Caco-2 (cell line): ENCODE measurements at regions not wholly inside any gene's neighbourhood (a gene's known extent, or its start where the extent isn't known, plus 50 kb on each side); places are given as distances from the start of the nearest gene placed in this dataset.
A peak's percentile ranks its signal among the peaks of the same experiment; 100 is the strongest.
"Not testable (repeated sequence)": the region's sequence is repeated elsewhere in the genome, so short reads cannot be mapped to it uniquely, and the experiment has no call there.

Experiments used
- BruUV-seq: library from RNA; stranded (reverse); fragments of 400-500 nt; replicated peaks from 2 replicates; lab custom pipeline; 2021; lab: Mats Ljungman, UMichigan
- CTCF ChIA-PET: fragments of 300-600 bp; sonication (Branson Sonifier 250); formaldehyde crosslinking; loops from one replicate; lab custom pipeline; 2022; ENCODE audit warnings: antibody characterized with exemption; lab: Charles Lee
- POLR2A ChIA-PET: fragments of 300-600 bp; sonication (Branson Sonifier 250); formaldehyde crosslinking; loops from one replicate; lab custom pipeline; 2022; ENCODE audit warnings: antibody characterized with exemption; lab: Charles Lee
- DNase-seq, 2 experiments: peaks; one replicate each; pipeline versions ENCODE4 v3.0.0 to v3.0.0-alpha.2; 2020 to 2022
- H3K27me3 ChIP-seq: replicated peaks from 2 replicates; pipeline ENCODE4 v1.6.0; 2011; ENCODE audit warnings: low read length; ENCODE audit not compliant: control insufficient read depth, insufficient read depth
- H3K36me3 ChIP-seq: 2 replicates; pipeline ENCODE4 v1.5.1; 2011; ENCODE audit warnings: low read length; ENCODE audit not compliant: control insufficient read depth, insufficient read depth
- H3K4me1 ChIP-seq: fragments of 250-450 bp; sonication (Bioruptor Pico); 2 replicates; pipeline ENCODE4 v1.5.1; 2020; ENCODE audit warnings: mild to moderate bottlenecking
- H3K4me3 ChIP-seq: 2 replicates; pipeline ENCODE4 v1.5.1; 2011; ENCODE audit warnings: low read depth, mild to moderate bottlenecking, control low read depth, low read length
- H3K9me3 ChIP-seq: fragments of 250-450 bp; sonication (Bioruptor Pico); 2 replicates; pipeline ENCODE4 v1.5.1; 2020; ENCODE audit warnings: mild to moderate bottlenecking, moderate library complexity
- H3K27ac Mint-ChIP-seq: one replicate; pipeline ENCODE4 v1.8.0; 2022; ENCODE audit warnings: mixed read lengths; ENCODE audit not compliant: unreplicated experiment
- H3K27me3 Mint-ChIP-seq: one replicate; pipeline ENCODE4 v1.8.0; 2022; ENCODE audit warnings: mixed read lengths; ENCODE audit not compliant: insufficient read depth, unreplicated experiment
- H3K36me3 Mint-ChIP-seq: one replicate; pipeline ENCODE4 v1.8.0; 2022; ENCODE audit warnings: mild to moderate bottlenecking, mixed read lengths; ENCODE audit not compliant: insufficient read depth, unreplicated experiment
- H3K4me1 Mint-ChIP-seq: one replicate; pipeline ENCODE4 v1.8.0; 2022; ENCODE audit warnings: low read depth, mixed read lengths; ENCODE audit not compliant: unreplicated experiment
- H3K4me3 Mint-ChIP-seq: one replicate; pipeline ENCODE4 v1.8.0; 2022; ENCODE audit warnings: mild to moderate bottlenecking, moderate library complexity, mixed read lengths; ENCODE audit not compliant: unreplicated experiment
- H3K9me3 Mint-ChIP-seq: one replicate; pipeline ENCODE4 v1.8.0; 2022; ENCODE audit warnings: mixed read lengths; ENCODE audit not compliant: unreplicated experiment
- CTCF ChIP-seq, 2 experiments: fragments of 200-600 bp in 1 of 2; IDR thresholded peaks; 1 replicate in 1 of 2; 2 replicates in 1 of 2; pipeline versions ENCODE4 v1.5.1 to v1.8.0; 2011 to 2022; ENCODE audit warnings: antibody characterized with exemption in 1 of 2, control low read depth in 1 of 2, inconsistent platforms in 1 of 2, low read depth in 1 of 2, low read length in 1 of 2, mild to moderate bottlenecking in 1 of 2, moderate library complexity in 1 of 2; ENCODE audit not compliant: insufficient read depth in 1 of 2, severe bottlenecking in 1 of 2, unreplicated experiment in 1 of 2
- intact Hi-C: fragments of 100-400 bp; cut with micrococcal nuclease; formaldehyde crosslinking; loops from one replicate; pipeline ENCODE4 v1.10.0; 2022; ENCODE audit not compliant: unreplicated experiment

- no peaks in the 10 kb centered on the region for H3K9me3 ChIP-seq
Measured at GRCh38 chr1:70737125-70737524, 310.5 kb downstream of the PTGER3 start.

GRCh38 chr1:70738624-70739023 is 309.0 kb downstream of the PTGER3 start:
- Mint-ChIP-seq H3K27me3 (no peaks in the 10 kb centered on the region), H3K27ac (no peak overlapping the region), H3K4me1 (no peaks in the 10 kb centered on the region), H3K4me3 (no peak overlapping the region), H3K36me3 (no peaks in the 10 kb centered on the region), H3K9me3 (no peaks in the 10 kb centered on the region)
- ChIA-PET CTCF (no interaction called here), POLR2A (no interaction called here)
- H3K4me1 ChIP-seq = no peaks in the 10 kb centered on the region
- no peaks in the 10 kb centered on the region for H3K9me3 ChIP-seq
- no peak overlapping the region for H3K4me3 ChIP-seq
- BruUV-seq = no TSS peak
- no peak for TF ChIP-seq CTCF (IDR thresholded peaks at IDR 0.05; ENCODE audit: insufficient read depth in 1 of 2, low read depth in 1 of 2, low read length in 1 of 2, severe bottlenecking in 1 of 2, unreplicated experiment in 1 of 2)
- no peak for DNase-seq
- H3K36me3 ChIP-seq = no peaks in the 10 kb centered on the region
- no peaks in the 10 kb centered on the region for H3K27me3 ChIP-seq
- intact Hi-C loops = no loop called here

More at GRCh38 chr1:70737125-70737524, 310.5 kb downstream of the PTGER3 start:
- POLR2A ChIA-PET = no interaction called here
- no peaks in the 10 kb centered on the region for H3K4me1 ChIP-seq
- no peaks in the 10 kb centered on the region for H3K36me3 Mint-ChIP-seq
- no peaks in the 10 kb centered on the region for H3K9me3 Mint-ChIP-seq
- H3K4me3 Mint-ChIP-seq = no peak overlapping the region
- H3K27me3 ChIP-seq = no peaks in the 10 kb centered on the region
- H3K4me1 Mint-ChIP-seq = no peaks in the 10 kb centered on the region
- no peak for TF ChIP-seq CTCF (IDR thresholded peaks at IDR 0.05; ENCODE audit: insufficient read depth in 1 of 2, low read depth in 1 of 2, low read length in 1 of 2, severe bottlenecking in 1 of 2, unreplicated experiment in 1 of 2)
- H3K27me3 Mint-ChIP-seq = no peaks in the 10 kb centered on the region
- H3K36me3 ChIP-seq = no peaks in the 10 kb centered on the region
- H3K4me3 ChIP-seq = no peak overlapping the region
- DNase-seq = no peak
- no peak overlapping the region for H3K27ac Mint-ChIP-seq
- BruUV-seq = no TSS peak
- CTCF ChIA-PET = interaction anchor here (0.7 kb wide), 1 partner anchor 37 kb away, joined by 4 read pairs; no protein-coding TSS in a partner anchor
- intact Hi-C loops = no loop called here

- CTCF ChIA-PET = no interaction called here
- POLR2A ChIA-PET = no interaction called here
- peak in 1 of 2 experiments; percentile 38 for TF ChIP-seq CTCF (IDR thresholded peaks at IDR 0.05; ENCODE audit: insufficient read depth in 1 of 2, low read depth in 1 of 2, low read length in 1 of 2, severe bottlenecking in 1 of 2, unreplicated experiment in 1 of 2)
- Mint-ChIP-seq H3K27ac (no peak overlapping the region), H3K4me1 (no peaks in the 10 kb centered on the region), H3K27me3 (peaks cover 3% of the 10 kb centered on the region), H3K9me3 (no peaks in the 10 kb centered on the region), H3K4me3 (no peak overlapping the region), H3K36me3 (no peaks in the 10 kb centered on the region)
- H3K36me3 ChIP-seq = no peaks in the 10 kb centered on the region
- no TSS peak for BruUV-seq
- H3K27me3 ChIP-seq = no peaks in the 10 kb centered on the region
- intact Hi-C loops = loop anchor here (1.0 kb wide), 1 partner anchor 305 kb away; no protein-coding TSS in a partner anchor
- no peaks in the 10 kb centered on the region for H3K4me1 ChIP-seq
- no peak overlapping the region for H3K4me3 ChIP-seq
- peak in 1 of 2 experiments; percentile 1 for DNase-seq
- no peaks in the 10 kb centered on the region for H3K9me3 ChIP-seq
Measured at GRCh38 chr1:70745199-70745598, 302.4 kb downstream of the PTGER3 start.

GRCh38 chr1:70746062-70746461 is 301.6 kb downstream of the PTGER3 start:
- CTCF ChIA-PET = interaction anchor here (0.7 kb wide), 1 partner anchor 11 kb away, joined by 4 read pairs; no protein-coding TSS in a partner anchor
- H3K9me3 Mint-ChIP-seq = not testable (repeated sequence)

GRCh38 chr1:70747123-70747522 is 300.5 kb downstream of the PTGER3 start:
- H3K4me3 ChIP-seq, H3K36me3 ChIP-seq, CTCF ChIA-PET, POLR2A ChIA-PET, H3K4me3 Mint-ChIP-seq, H3K27me3 ChIP-seq, H3K4me1 Mint-ChIP-seq, DNase-seq, H3K4me1 ChIP-seq, H3K9me3 Mint-ChIP-seq, H3K9me3 ChIP-seq, BruUV-seq, H3K36me3 Mint-ChIP-seq, intact Hi-C loops, H3K27ac Mint-ChIP-seq, H3K27me3 Mint-ChIP-seq: not testable (repeated sequence)

More at GRCh38 chr1:70746062-70746461, 301.6 kb downstream of the PTGER3 start:
- BruUV-seq, H3K9me3 ChIP-seq, H3K4me1 ChIP-seq, H3K27ac Mint-ChIP-seq, H3K27me3 Mint-ChIP-seq, POLR2A ChIA-PET, H3K36me3 Mint-ChIP-seq, H3K4me3 Mint-ChIP-seq, H3K4me3 ChIP-seq, H3K36me3 ChIP-seq, intact Hi-C loops, DNase-seq, H3K4me1 Mint-ChIP-seq, H3K27me3 ChIP-seq: not testable (repeated sequence)
